ENCODE measurements at regions not wholly inside any gene's neighbourhood (a gene's known extent, or its start where the extent isn't known, plus 50 kb on each side); places are given as distances from the start of the nearest gene placed in this dataset.
"Not testable (repeated sequence)": the region's sequence is repeated elsewhere in the genome, so short reads cannot be mapped to it uniquely, and the experiment has no call there.

DNA sequence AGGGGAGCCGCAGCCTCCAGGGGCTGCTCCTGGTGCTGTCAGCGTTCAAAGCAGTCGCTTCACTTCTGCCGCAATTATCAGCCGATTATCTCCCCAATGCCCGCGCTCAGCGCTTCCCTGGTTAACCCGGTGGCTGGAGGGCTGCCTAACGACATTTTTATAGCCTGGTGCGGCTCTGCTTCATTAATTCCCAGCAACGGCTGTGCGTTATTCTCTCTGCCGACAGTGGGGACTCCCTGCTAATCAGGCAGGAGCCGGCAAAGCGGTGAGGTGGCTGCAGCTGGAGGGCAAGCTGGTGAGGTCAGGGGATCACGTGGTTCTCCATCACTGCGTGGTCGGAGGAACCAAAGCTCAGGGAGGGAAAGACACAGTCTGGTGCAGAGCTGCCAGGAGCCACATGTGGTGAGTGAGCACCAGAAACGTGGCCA is 62.9 kb downstream of the GLRX5 start:
- peaks cover 0 to 2% of the 10 kb centered on the region in 2 donors for H3K36me3 Mint-ChIP-seq (ENCODE audit: insufficient read depth in 2 of 2)
- no peaks in the 10 kb centered on the region for H3K9me3 Mint-ChIP-seq
- H3K27me3 Mint-ChIP-seq (ENCODE audit: low read depth) = peaks cover 31% of the 10 kb centered on the region
- H3K27ac Mint-ChIP-seq = no peak overlapping the region
- no peaks in the 10 kb centered on the region for H3K4me1 Mint-ChIP-seq (ENCODE audit: low read depth)
- DNase-seq (peak in 1 of 2 donors; percentile 1), ATAC-seq (replicated peaks in 1 of 2) (no peak)
- H3K4me3 Mint-ChIP-seq = no peak overlapping the region

GRCh38 chr14:95601650-95602049 is 66.8 kb downstream of the GLRX5 start:
- no peak for ATAC-seq (replicated peaks in 1 of 2)
- Mint-ChIP-seq H3K27ac (no peak overlapping the region), H3K4me3 (no peak overlapping the region), H3K36me3 (ENCODE audit: insufficient read depth in 2 of 2) (peaks cover 0 to 2% of the 10 kb centered on the region in 2 donors), H3K27me3 (ENCODE audit: low read depth) (peaks cover 36% of the 10 kb centered on the region), H3K4me1 (ENCODE audit: low read depth) (no peaks in the 10 kb centered on the region), H3K9me3 (no peaks in the 10 kb centered on the region)
- no peak for DNase-seq

DNA sequence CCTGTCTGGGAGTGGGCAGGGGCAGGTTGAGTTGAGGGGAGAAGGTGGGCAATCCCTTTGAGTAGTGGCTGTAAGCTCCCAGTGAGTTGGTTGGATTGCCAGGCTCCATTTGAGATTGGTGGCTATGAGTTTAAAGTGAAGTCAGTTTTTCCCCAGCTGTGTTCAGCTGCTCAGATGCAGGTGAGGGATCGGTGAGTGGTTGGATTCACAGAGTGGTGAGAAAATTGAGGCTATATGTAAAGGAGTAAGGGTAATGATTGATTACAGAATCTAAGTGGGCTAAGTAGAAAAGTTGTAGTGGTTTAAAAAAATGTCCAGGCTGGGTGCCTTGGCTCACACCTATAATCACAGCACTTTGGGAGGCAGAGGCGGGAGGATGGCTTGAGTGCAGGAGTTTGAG is 68.6 kb downstream of the GLRX5 start:
- H3K27me3 Mint-ChIP-seq (ENCODE audit: low read depth) = peaks cover 29% of the 10 kb centered on the region
- H3K9me3 Mint-ChIP-seq = no peaks in the 10 kb centered on the region
- ATAC-seq (replicated peaks in 1 of 2) (no peak), DNase-seq (no peak)
- no peak overlapping the region for H3K4me3 Mint-ChIP-seq
- H3K27ac Mint-ChIP-seq = no peak overlapping the region
- peaks cover 0 to 2% of the 10 kb centered on the region in 2 donors for H3K36me3 Mint-ChIP-seq (ENCODE audit: insufficient read depth in 2 of 2)
- no peaks in the 10 kb centered on the region for H3K4me1 Mint-ChIP-seq (ENCODE audit: low read depth)

DNA sequence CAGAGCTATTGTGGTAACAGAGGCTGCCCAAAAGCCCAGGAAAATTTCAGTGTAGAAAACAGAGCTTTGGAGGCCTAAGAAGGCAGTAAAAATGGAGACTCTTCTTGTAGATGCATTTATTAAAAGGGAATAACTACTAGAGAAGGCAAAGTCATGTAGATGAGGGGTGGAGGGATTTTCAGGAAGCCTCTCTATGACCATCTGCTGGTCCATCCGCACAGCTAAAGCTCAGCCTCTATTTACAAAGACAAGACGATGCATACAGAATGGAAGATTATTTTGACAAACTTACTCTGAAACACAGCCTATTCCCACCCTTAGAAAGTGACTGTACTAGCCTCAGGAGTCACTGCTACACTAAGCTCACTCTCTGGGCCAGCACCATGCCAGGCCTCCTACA is 71.4 kb downstream of the GLRX5 start:
- Mint-ChIP-seq H3K27ac (no peak overlapping the region), H3K4me3 (no peak overlapping the region), H3K27me3 (ENCODE audit: low read depth) (peaks cover 24% of the 10 kb centered on the region), H3K9me3 (no peaks in the 10 kb centered on the region), H3K4me1 (ENCODE audit: low read depth) (no peaks in the 10 kb centered on the region), H3K36me3 (ENCODE audit: insufficient read depth in 2 of 2) (no peaks in the 10 kb centered on the region)
- ATAC-seq (replicated peaks in 1 of 2) (no peak), DNase-seq (no peak)

GRCh38 chr14:95608637-95609235 is 73.9 kb downstream of the GLRX5 start:
- Mint-ChIP-seq H3K9me3 (no peaks in the 10 kb centered on the region), H3K36me3 (ENCODE audit: insufficient read depth in 2 of 2) (no peaks in the 10 kb centered on the region), H3K4me1 (ENCODE audit: low read depth) (no peaks in the 10 kb centered on the region), H3K27me3 (ENCODE audit: low read depth) (peaks cover 24% of the 10 kb centered on the region), H3K4me3 (no peak overlapping the region), H3K27ac (no peak overlapping the region)
- no peak for ATAC-seq (replicated peaks in 1 of 2)
- no peak for DNase-seq

DNA sequence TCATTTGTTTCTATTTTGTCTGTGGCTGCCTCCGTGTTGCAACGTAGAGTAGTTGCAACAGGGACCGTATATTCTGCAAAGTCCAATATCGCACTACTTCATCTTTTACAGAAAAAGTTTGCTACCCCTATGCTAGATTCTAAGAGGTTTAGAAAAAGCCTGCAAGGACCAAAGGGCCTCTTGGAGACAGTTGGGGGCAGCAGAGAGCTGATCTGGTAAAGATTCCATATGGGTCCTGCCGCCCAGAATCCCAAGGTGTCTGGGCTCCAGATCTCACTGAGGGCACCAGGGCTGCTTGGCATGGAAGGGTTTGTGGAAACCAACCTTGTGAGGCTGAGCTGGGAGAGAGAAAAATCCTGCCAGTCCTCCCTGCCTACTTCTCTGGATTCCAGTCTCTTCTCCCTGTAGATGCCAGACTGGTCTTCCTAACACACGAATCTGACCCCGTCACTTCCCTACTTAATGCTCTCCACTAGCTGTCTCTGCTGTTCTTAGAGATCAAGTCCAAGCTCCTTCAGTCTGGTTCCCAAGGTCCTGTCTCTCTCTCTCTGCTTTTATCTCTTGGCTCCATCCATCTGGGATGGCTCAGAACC is 74.6 kb downstream of the GLRX5 start:
- no peak overlapping the region for H3K4me3 Mint-ChIP-seq
- no peak for ATAC-seq (replicated peaks in 1 of 2)
- no peaks in the 10 kb centered on the region for H3K4me1 Mint-ChIP-seq (ENCODE audit: low read depth)
- no peaks in the 10 kb centered on the region for H3K36me3 Mint-ChIP-seq (ENCODE audit: insufficient read depth in 2 of 2)
- DNase-seq = no peak
- H3K27me3 Mint-ChIP-seq (ENCODE audit: low read depth) = peaks cover 23% of the 10 kb centered on the region
- no peaks in the 10 kb centered on the region for H3K9me3 Mint-ChIP-seq
- H3K27ac Mint-ChIP-seq = no peak overlapping the region

GRCh38 chr14:95611293-95611880 is 74.8 kb upstream of the TCL1B start:
- H3K4me1 Mint-ChIP-seq (ENCODE audit: low read depth) = no peaks in the 10 kb centered on the region
- H3K27ac Mint-ChIP-seq = no peak overlapping the region
- no peak for DNase-seq
- no peaks in the 10 kb centered on the region for H3K9me3 Mint-ChIP-seq
- no peaks in the 10 kb centered on the region for H3K36me3 Mint-ChIP-seq (ENCODE audit: insufficient read depth in 2 of 2)
- peaks cover 25% of the 10 kb centered on the region for H3K27me3 Mint-ChIP-seq (ENCODE audit: low read depth)
- no peak for ATAC-seq (replicated peaks in 1 of 2)
- no peak overlapping the region for H3K4me3 Mint-ChIP-seq

GRCh38 chr14:95614349-95614748 is 71.9 kb upstream of the TCL1B start:
- Mint-ChIP-seq H3K27me3 (ENCODE audit: low read depth) (peaks cover 26% of the 10 kb centered on the region), H3K9me3 (no peaks in the 10 kb centered on the region), H3K4me3 (no peak overlapping the region), H3K27ac (no peak overlapping the region), H3K36me3 (ENCODE audit: insufficient read depth in 2 of 2) (no peaks in the 10 kb centered on the region), H3K4me1 (ENCODE audit: low read depth) (no peaks in the 10 kb centered on the region)
- ATAC-seq (replicated peaks in 1 of 2) (no peak), DNase-seq (no peak)

DNA sequence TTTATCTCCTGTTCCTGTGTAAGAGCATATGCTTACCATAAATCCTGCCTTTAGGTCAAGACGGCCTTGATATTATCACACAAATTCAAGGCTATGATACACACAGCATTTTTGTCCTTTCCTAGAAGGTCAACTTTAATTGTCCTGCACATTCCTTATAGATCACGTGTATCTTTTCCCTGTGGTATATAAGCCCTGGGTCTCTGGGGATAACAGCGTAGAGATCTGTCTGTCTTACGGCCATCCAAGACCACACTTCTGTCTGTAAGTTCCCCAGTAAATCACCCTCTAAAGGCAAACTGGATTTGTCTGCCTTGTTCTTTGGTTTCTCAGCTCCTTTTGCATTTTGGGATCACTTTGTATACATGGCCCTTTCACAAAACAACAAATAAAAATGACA is 69.5 kb upstream of the TCL1B start:
- peaks cover 19% of the 10 kb centered on the region for H3K27me3 Mint-ChIP-seq (ENCODE audit: low read depth)
- H3K27ac Mint-ChIP-seq = no peak overlapping the region
- no peaks in the 10 kb centered on the region for H3K9me3 Mint-ChIP-seq
- no peaks in the 10 kb centered on the region for H3K36me3 Mint-ChIP-seq (ENCODE audit: insufficient read depth in 2 of 2)
- ATAC-seq (replicated peaks in 1 of 2) (no peak), DNase-seq (no peak)
- no peaks in the 10 kb centered on the region for H3K4me1 Mint-ChIP-seq (ENCODE audit: low read depth)
- H3K4me3 Mint-ChIP-seq = no peak overlapping the region

DNA sequence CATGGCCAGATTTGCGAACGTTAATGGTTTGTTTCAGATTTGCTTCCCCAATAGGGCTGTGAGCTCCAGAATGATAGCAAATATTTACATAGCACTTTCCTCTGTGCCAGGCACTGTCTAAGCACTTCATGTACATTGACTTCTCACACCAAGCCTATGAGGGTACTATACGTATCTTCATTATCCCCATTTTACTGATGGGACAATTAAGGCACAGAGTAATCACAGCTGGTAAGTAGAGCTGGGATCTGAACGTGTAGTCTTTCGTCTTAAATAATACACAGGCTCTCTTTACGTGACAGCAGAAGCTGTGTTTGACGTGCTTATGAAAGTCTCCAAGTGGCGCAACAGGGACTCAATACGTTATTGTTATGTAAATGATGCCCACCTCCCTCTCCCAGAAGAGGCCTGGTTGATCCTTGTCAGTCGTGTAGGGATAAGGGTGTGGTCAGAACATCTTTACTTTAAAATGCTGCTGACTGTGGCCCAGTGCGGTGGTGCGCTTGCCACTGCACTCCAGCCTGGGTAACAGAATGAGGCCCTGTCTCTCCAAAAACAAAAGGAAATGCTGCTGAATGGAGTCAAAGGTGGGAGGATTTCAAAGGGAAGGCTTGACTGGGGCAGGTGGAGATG is 66.3 kb upstream of the TCL1B start:
- H3K9me3 Mint-ChIP-seq = peaks cover 1 to 4% of the 10 kb centered on the region in 2 donors
- H3K27ac Mint-ChIP-seq = no peak overlapping the region
- no peaks in the 10 kb centered on the region for H3K4me1 Mint-ChIP-seq (ENCODE audit: low read depth)
- peaks cover 20% of the 10 kb centered on the region for H3K27me3 Mint-ChIP-seq (ENCODE audit: low read depth)
- peaks cover 0 to 1% of the 10 kb centered on the region in 2 donors for H3K36me3 Mint-ChIP-seq (ENCODE audit: insufficient read depth in 2 of 2)
- DNase-seq (no peak), ATAC-seq (replicated peaks in 1 of 2) (no peak)
- H3K4me3 Mint-ChIP-seq = no peak overlapping the region

GRCh38 chr14:95620659-95621059 is 65.6 kb upstream of the TCL1B start:
- H3K9me3 Mint-ChIP-seq = peaks cover 1 to 4% of the 10 kb centered on the region in 2 donors
- no peaks in the 10 kb centered on the region for H3K4me1 Mint-ChIP-seq (ENCODE audit: low read depth)
- peak in 1 of 2 donors; percentile 6 for DNase-seq
- H3K36me3 Mint-ChIP-seq (ENCODE audit: insufficient read depth in 2 of 2) = peaks cover 0 to 1% of the 10 kb centered on the region in 2 donors
- H3K27ac Mint-ChIP-seq = peak overlapping the region; percentile 13
- no peak for ATAC-seq (replicated peaks in 1 of 2)
- peak overlapping the region; percentile 51 to 60 for H3K4me3 Mint-ChIP-seq
- peaks cover 26% of the 10 kb centered on the region for H3K27me3 Mint-ChIP-seq (ENCODE audit: low read depth)

DNA sequence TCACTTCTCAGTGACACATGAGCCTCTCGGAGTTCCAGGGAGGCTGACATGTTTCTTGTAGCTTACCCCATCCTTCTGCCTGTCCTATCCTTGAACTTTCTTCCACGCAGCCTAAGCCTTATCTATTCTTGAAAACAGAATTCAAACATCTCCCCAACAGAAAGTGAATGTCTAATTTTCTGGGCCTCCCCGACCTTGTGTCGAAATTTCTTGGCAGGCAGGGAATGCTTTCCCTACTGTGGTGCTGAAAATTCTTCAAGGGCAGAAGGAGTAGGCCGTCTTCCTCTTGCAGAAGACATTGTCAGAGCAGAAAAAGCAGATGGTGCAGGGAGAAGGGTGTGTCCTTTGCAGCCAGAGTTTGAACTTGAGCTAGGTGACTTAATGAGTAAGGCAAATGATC is 63.0 kb upstream of the TCL1B start:
- H3K27ac Mint-ChIP-seq = no peak overlapping the region
- peaks cover 21% of the 10 kb centered on the region for H3K27me3 Mint-ChIP-seq (ENCODE audit: low read depth)
- H3K4me1 Mint-ChIP-seq (ENCODE audit: low read depth) = no peaks in the 10 kb centered on the region
- no peak overlapping the region for H3K4me3 Mint-ChIP-seq
- ATAC-seq (replicated peaks in 1 of 2) = no peak
- H3K9me3 Mint-ChIP-seq = peaks cover 1 to 4% of the 10 kb centered on the region in 2 donors
- peaks cover 0 to 1% of the 10 kb centered on the region in 2 donors for H3K36me3 Mint-ChIP-seq (ENCODE audit: insufficient read depth in 2 of 2)
- no peak for DNase-seq

- ATAC-seq (replicated peaks in 1 of 2); H3K27ac Mint-ChIP-seq; DNase-seq; H3K9me3 Mint-ChIP-seq; H3K4me1 Mint-ChIP-seq (ENCODE audit: low read depth); H3K36me3 Mint-ChIP-seq (ENCODE audit: insufficient read depth in 2 of 2); H3K4me3 Mint-ChIP-seq: not testable (repeated sequence)
- H3K27me3 Mint-ChIP-seq (ENCODE audit: low read depth) = peaks cover 24% of the 10 kb centered on the region
Measured at GRCh38 chr14:95625710-95626109, 60.5 kb upstream of the TCL1B start.
